ENCODE measurements at regions not wholly inside any gene's neighbourhood (a gene's known extent, or its start where the extent isn't known, plus 50 kb on each side); places are given as distances from the start of the nearest gene placed in this dataset.

DNA sequence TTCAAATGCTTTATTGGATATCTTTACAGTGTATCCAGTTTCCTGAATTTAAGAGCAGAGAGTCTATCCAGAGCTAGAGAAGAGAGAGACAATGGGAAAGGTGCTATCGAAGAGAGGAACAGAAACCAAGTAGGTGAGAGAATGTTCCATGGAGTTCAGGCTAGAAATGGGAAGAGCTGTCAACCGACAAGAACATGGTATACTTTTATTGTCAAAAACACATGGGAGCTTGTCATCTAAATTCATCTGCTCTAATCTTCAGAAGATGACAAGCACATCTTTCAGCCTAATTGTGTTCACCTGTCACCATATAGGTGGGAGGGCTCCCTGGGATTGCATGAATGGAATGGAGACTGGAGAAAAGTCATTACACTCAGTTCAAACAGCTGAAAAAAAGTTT, 690.4 kb upstream of the LRATD1 start:
- Mint-ChIP-seq H3K4me3 (no peak overlapping the region), H3K27ac (no peak overlapping the region), H3K27me3 (no peaks in the 10 kb centered on the region), H3K4me1 (no peaks in the 10 kb centered on the region), H3K9me3 (ENCODE audit: insufficient read depth) (peaks cover 4% of the 10 kb centered on the region)
- Histone ChIP-seq H3K79me2 (ENCODE audit: control insufficient read depth, insufficient read depth, low read length) (no peaks in the 10 kb centered on the region), H3K36me3 (replicated peaks in 1 of 2; ENCODE audit: control extremely low read depth in 1 of 2, control insufficient read depth in 1 of 2, extremely low read depth in 1 of 2, insufficient read depth in 2 of 2, low read length in 1 of 2) (no peaks in the 10 kb centered on the region), H3K4me3 (ENCODE audit: control extremely low read depth in 1 of 5, extremely low read depth in 1 of 5, insufficient read depth in 1 of 5, low read depth in 2 of 5, low read length in 4 of 5) (no peak overlapping the region), H3K9ac (ENCODE audit: low read length) (no peak overlapping the region), H3K27me3 (replicated peaks in 1 of 4; ENCODE audit: control extremely low read depth in 1 of 4, control insufficient read depth in 3 of 4, insufficient read depth in 4 of 4, low read length in 3 of 4) (no peaks in the 10 kb centered on the region), H3K4me2 (replicated peaks; ENCODE audit: low read depth, low read length, poor library complexity, severe bottlenecking) (no peak overlapping the region), H3K4me1 (ENCODE audit: control insufficient read depth in 2 of 2, insufficient read depth in 2 of 2, low read length in 2 of 2) (no peaks in the 10 kb centered on the region), H3K27ac (ENCODE audit: low read length in 2 of 2) (no peak overlapping the region), H4K20me1 (ENCODE audit: control insufficient read depth, insufficient read depth, low read length, poor library complexity, severe bottlenecking) (no peaks in the 10 kb centered on the region), H3K9me3 (ENCODE audit: control extremely low read depth in 1 of 3, control insufficient read depth in 2 of 3, insufficient read depth in 1 of 3, low read length in 2 of 3) (no peaks in the 10 kb centered on the region), H2AFZ (ENCODE audit: insufficient read depth, low read depth, low read length, poor library complexity, severe bottlenecking) (no peak overlapping the region)
- no CpG with 5 or more reads among the region's 2 CpGs for WGBS (ENCODE audit: insufficient coverage)
- intact Hi-C loops (cut with micrococcal nuclease): no loop called here
- ChIA-PET POLR2A (no interaction called here), CTCF (no interaction called here)
- TF ChIP-seq, protein P1, sequence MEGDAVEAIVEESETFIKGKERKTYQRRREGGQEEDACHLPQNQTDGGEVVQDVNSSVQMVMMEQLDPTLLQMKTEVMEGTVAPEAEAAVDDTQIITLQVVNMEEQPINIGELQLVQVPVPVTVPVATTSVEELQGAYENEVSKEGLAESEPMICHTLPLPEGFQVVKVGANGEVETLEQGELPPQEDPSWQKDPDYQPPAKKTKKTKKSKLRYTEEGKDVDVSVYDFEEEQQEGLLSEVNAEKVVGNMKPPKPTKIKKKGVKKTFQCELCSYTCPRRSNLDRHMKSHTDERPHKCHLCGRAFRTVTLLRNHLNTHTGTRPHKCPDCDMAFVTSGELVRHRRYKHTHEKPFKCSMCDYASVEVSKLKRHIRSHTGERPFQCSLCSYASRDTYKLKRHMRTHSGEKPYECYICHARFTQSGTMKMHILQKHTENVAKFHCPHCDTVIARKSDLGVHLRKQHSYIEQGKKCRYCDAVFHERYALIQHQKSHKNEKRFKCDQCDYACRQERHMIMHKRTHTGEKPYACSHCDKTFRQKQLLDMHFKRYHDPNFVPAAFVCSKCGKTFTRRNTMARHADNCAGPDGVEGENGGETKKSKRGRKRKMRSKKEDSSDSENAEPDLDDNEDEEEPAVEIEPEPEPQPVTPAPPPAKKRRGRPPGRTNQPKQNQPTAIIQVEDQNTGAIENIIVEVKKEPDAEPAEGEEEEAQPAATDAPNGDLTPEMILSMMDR (IDR thresholded peaks at IDR 0.05): no peak
- no peak for TF ChIP-seq EZH2 (IDR thresholded peaks at IDR 0.05; ENCODE audit: borderline replicate concordance, insufficient read depth, low read depth, low read length, poor library complexity, severe bottlenecking)
- no peak for ATAC-seq (ENCODE audit: low read depth)
- no peak for DNase-seq

DNA sequence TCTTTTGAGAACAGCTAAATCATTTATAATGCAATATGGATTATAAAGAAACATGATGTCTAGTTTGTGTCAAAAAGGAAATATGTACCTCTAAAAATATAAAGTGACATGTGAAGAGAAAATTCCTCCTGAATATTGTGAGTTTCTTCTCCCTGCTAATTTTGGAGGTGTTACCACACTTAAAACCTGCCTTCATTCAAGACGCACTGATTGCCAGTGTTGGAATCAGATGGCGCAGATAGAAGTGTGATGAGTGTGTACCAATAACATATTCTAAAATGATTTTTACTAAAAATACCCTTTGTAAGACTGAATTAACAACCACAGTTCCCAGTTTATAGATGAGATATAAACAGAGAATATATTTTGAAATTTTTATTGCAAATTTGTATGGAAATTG, 681.8 kb upstream of the LRATD1 start:
- Histone ChIP-seq H3K36me3 (replicated peaks in 1 of 2; ENCODE audit: control extremely low read depth in 1 of 2, control insufficient read depth in 1 of 2, extremely low read depth in 1 of 2, insufficient read depth in 2 of 2, low read length in 1 of 2) (no peaks in the 10 kb centered on the region), H3K4me3 (ENCODE audit: control extremely low read depth in 1 of 5, extremely low read depth in 1 of 5, insufficient read depth in 1 of 5, low read depth in 2 of 5, low read length in 4 of 5) (no peak overlapping the region), H3K27ac (ENCODE audit: low read length in 2 of 2) (no peak overlapping the region), H3K9ac (ENCODE audit: low read length) (no peak overlapping the region), H3K9me3 (ENCODE audit: control extremely low read depth in 1 of 3, control insufficient read depth in 2 of 3, insufficient read depth in 1 of 3, low read length in 2 of 3) (peaks cover 0 to 4% (median 1%) of the 10 kb centered on the region in 3 donors), H3K4me1 (ENCODE audit: control insufficient read depth in 2 of 2, insufficient read depth in 2 of 2, low read length in 2 of 2) (no peaks in the 10 kb centered on the region), H3K4me2 (replicated peaks; ENCODE audit: low read depth, low read length, poor library complexity, severe bottlenecking) (no peak overlapping the region), H3K79me2 (ENCODE audit: control insufficient read depth, insufficient read depth, low read length) (no peaks in the 10 kb centered on the region), H3K27me3 (replicated peaks in 1 of 4; ENCODE audit: control extremely low read depth in 1 of 4, control insufficient read depth in 3 of 4, insufficient read depth in 4 of 4, low read length in 3 of 4) (no peaks in the 10 kb centered on the region), H2AFZ (ENCODE audit: insufficient read depth, low read depth, low read length, poor library complexity, severe bottlenecking) (no peak overlapping the region), H4K20me1 (ENCODE audit: control insufficient read depth, insufficient read depth, low read length, poor library complexity, severe bottlenecking) (no peaks in the 10 kb centered on the region)
- no peak for TF ChIP-seq EZH2 (IDR thresholded peaks at IDR 0.05; ENCODE audit: borderline replicate concordance, insufficient read depth, low read depth, low read length, poor library complexity, severe bottlenecking)
- TF ChIP-seq, protein P1 (IDR thresholded peaks at IDR 0.05): no peak
- H3K9me3 Mint-ChIP-seq (ENCODE audit: insufficient read depth): peaks cover 2% of the 10 kb centered on the region
- no CpG with 5 or more reads among the region's 2 CpGs for WGBS (ENCODE audit: insufficient coverage)
- CTCF ChIA-PET: no interaction called here
- no peaks in the 10 kb centered on the region for H3K4me1 Mint-ChIP-seq
- H3K27ac Mint-ChIP-seq: no peak overlapping the region
- intact Hi-C loops (cut with micrococcal nuclease): no loop called here
- no peak overlapping the region for H3K4me3 Mint-ChIP-seq
- ATAC-seq (ENCODE audit: low read depth): no peak
- no peaks in the 10 kb centered on the region for H3K27me3 Mint-ChIP-seq
- POLR2A ChIA-PET: no interaction called here
- no peak for DNase-seq

Data from B cell (primary cell).